ENCODE measurements at regions not wholly inside any gene's neighbourhood (a gene's known extent, or its start where the extent isn't known, plus 50 kb on each side); places are given as distances from the start of the nearest gene placed in this dataset.

- DNase-seq = no peak
- H2AK5ac ChIP-seq (ENCODE audit: low read length) = no peak overlapping the region
- no peak overlapping the region for H4K5ac ChIP-seq (ENCODE audit: low read length)
- H3K18ac ChIP-seq (ENCODE audit: low read length) = no peak overlapping the region
- no peaks in the 10 kb centered on the region for H3K27me3 ChIP-seq (ENCODE audit: insufficient read depth, low read length, poor library complexity)
- no peak overlapping the region for H3K4ac ChIP-seq (ENCODE audit: low read depth, low read length)
- no peak overlapping the region for H3K4me2 ChIP-seq (ENCODE audit: low read length)
- no peak overlapping the region for H3K4me3 ChIP-seq (ENCODE audit: low read length)
- H3K79me2 ChIP-seq (ENCODE audit: control insufficient read depth, insufficient read depth, low read length) = no peaks in the 10 kb centered on the region
- H3K56ac ChIP-seq (ENCODE audit: low read length) = no peak overlapping the region
- H3K36me3 ChIP-seq (ENCODE audit: control insufficient read depth, insufficient read depth, low read length) = no peaks in the 10 kb centered on the region
- no peak overlapping the region for H3K27ac ChIP-seq (ENCODE audit: low read depth, low read length)
- no peak overlapping the region for H3K9ac ChIP-seq (ENCODE audit: low read length)
- no peak overlapping the region for H3K23ac ChIP-seq (ENCODE audit: low read length)
- no peak overlapping the region for H2BK120ac ChIP-seq (ENCODE audit: low read depth, low read length)
- H3K4me1 ChIP-seq (ENCODE audit: control insufficient read depth, low read depth, low read length) = no peaks in the 10 kb centered on the region
- H2BK15ac ChIP-seq (replicated peaks; ENCODE audit: low read depth) = no peak overlapping the region
- H3K79me1 ChIP-seq (ENCODE audit: low read length) = no peaks in the 10 kb centered on the region
- no peak overlapping the region for H4K8ac ChIP-seq (ENCODE audit: low read depth, low read length)
- no peak overlapping the region for H2BK5ac ChIP-seq (ENCODE audit: low read length)
- no CpG with 5 or more reads among the region's 2 CpGs for WGBS (ENCODE audit: extremely low coverage, insufficient coverage, low lambda C conversion rate)
Observed at GRCh38 chr21:23780326-23780725, 1827.0 kb downstream of the MRPL39 start.

GRCh38 chr21:23743821-23744220, 1863.5 kb downstream of the MRPL39 start:
- no peak overlapping the region for H3K56ac ChIP-seq (ENCODE audit: low read length)
- H3K4ac ChIP-seq (ENCODE audit: low read depth, low read length) = no peak overlapping the region
- WGBS (ENCODE audit: extremely low coverage, insufficient coverage, low lambda C conversion rate) = no CpG with 5 or more reads among the region's 2 CpGs
- no peak overlapping the region for H2BK120ac ChIP-seq (ENCODE audit: low read depth, low read length)
- no peak overlapping the region for H3K9ac ChIP-seq (ENCODE audit: low read length)
- H4K8ac ChIP-seq (ENCODE audit: low read depth, low read length) = no peak overlapping the region
- H3K4me3 ChIP-seq (ENCODE audit: low read length) = no peak overlapping the region
- H3K4me1 ChIP-seq (ENCODE audit: control insufficient read depth, low read depth, low read length) = no peaks in the 10 kb centered on the region
- no peaks in the 10 kb centered on the region for H3K79me2 ChIP-seq (ENCODE audit: control insufficient read depth, insufficient read depth, low read length)
- H2BK15ac ChIP-seq (replicated peaks; ENCODE audit: low read depth) = no peak overlapping the region
- no peak overlapping the region for H2AK5ac ChIP-seq (ENCODE audit: low read length)
- H3K23ac ChIP-seq (ENCODE audit: low read length) = no peak overlapping the region
- H3K36me3 ChIP-seq (ENCODE audit: control insufficient read depth, insufficient read depth, low read length) = no peaks in the 10 kb centered on the region
- H3K27ac ChIP-seq (ENCODE audit: low read depth, low read length) = no peak overlapping the region
- H3K18ac ChIP-seq (ENCODE audit: low read length) = no peak overlapping the region
- no peaks in the 10 kb centered on the region for H3K27me3 ChIP-seq (ENCODE audit: insufficient read depth, low read length, poor library complexity)
- H4K5ac ChIP-seq (ENCODE audit: low read length) = no peak overlapping the region
- no peak overlapping the region for H2BK5ac ChIP-seq (ENCODE audit: low read length)
- no peak overlapping the region for H3K4me2 ChIP-seq (ENCODE audit: low read length)
- DNase-seq = no peak
- H3K79me1 ChIP-seq (ENCODE audit: low read length) = no peaks in the 10 kb centered on the region

DNA sequence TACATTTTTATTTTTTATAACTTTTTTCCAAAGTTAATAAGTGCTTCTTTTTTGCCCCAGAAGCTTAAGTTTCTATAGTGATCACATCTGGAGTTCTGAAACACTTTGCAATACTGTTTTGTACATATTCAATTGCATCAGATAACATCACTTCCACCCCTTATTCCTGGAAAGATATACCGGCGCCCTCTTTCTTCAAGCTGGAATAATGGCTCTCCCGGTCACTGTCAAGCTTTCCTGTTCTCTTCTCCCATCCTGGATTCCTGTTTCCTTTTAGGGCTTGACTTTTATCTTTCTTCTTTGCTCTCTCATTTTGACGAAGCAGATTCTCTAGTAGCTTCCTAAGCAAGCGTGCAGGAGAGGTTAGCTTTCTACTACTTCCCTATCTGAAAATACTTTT, 1866.8 kb downstream of the MRPL39 start:
- no CpG with 5 or more reads among the region's 5 CpGs for WGBS (ENCODE audit: extremely low coverage, insufficient coverage, low lambda C conversion rate)
- no peak overlapping the region for H3K4me3 ChIP-seq (ENCODE audit: low read length)
- no peak overlapping the region for H4K5ac ChIP-seq (ENCODE audit: low read length)
- no peaks in the 10 kb centered on the region for H3K36me3 ChIP-seq (ENCODE audit: control insufficient read depth, insufficient read depth, low read length)
- DNase-seq = peak; percentile 22
- H2AK5ac ChIP-seq (ENCODE audit: low read length) = no peak overlapping the region
- H2BK120ac ChIP-seq (ENCODE audit: low read depth, low read length) = no peak overlapping the region
- H3K9ac ChIP-seq (ENCODE audit: low read length) = no peak overlapping the region
- H3K4me1 ChIP-seq (ENCODE audit: control insufficient read depth, low read depth, low read length) = no peaks in the 10 kb centered on the region
- no peak overlapping the region for H4K8ac ChIP-seq (ENCODE audit: low read depth, low read length)
- no peaks in the 10 kb centered on the region for H3K79me2 ChIP-seq (ENCODE audit: control insufficient read depth, insufficient read depth, low read length)
- no peak overlapping the region for H3K4ac ChIP-seq (ENCODE audit: low read depth, low read length)
- no peak overlapping the region for H3K18ac ChIP-seq (ENCODE audit: low read length)
- no peak overlapping the region for H3K4me2 ChIP-seq (ENCODE audit: low read length)
- H3K23ac ChIP-seq (ENCODE audit: low read length) = no peak overlapping the region
- no peak overlapping the region for H3K56ac ChIP-seq (ENCODE audit: low read length)
- H3K79me1 ChIP-seq (ENCODE audit: low read length) = no peaks in the 10 kb centered on the region
- no peak overlapping the region for H2BK5ac ChIP-seq (ENCODE audit: low read length)
- no peak overlapping the region for H3K27ac ChIP-seq (ENCODE audit: low read depth, low read length)
- no peaks in the 10 kb centered on the region for H3K27me3 ChIP-seq (ENCODE audit: insufficient read depth, low read length, poor library complexity)
- no peak overlapping the region for H2BK15ac ChIP-seq (replicated peaks; ENCODE audit: low read depth)

DNA sequence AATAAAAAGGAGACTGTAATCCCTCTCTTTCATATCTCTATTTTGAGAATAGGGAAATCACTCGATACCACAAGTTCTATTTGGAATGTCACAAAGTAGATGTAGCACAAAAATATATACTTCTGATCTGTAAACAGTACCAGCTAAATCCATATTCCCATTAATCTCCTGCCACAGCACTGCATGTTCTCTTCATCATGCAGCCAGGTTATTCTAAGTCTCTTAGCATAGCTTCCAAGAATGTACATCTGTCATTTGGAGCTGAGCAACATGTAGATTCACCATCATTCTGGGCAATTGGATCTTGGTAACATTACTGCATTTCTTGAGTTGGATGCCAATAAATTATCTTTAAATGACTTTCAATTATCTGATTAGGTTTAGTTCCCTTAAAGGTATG, 1874.5 kb downstream of the MRPL39 start:
- Histone ChIP-seq H3K18ac (ENCODE audit: low read length) (no peak overlapping the region), H4K5ac (ENCODE audit: low read length) (no peak overlapping the region), H3K4ac (ENCODE audit: low read depth, low read length) (no peak overlapping the region), H3K4me1 (ENCODE audit: control insufficient read depth, low read depth, low read length) (no peaks in the 10 kb centered on the region), H3K4me3 (ENCODE audit: low read length) (no peak overlapping the region), H3K79me1 (ENCODE audit: low read length) (no peaks in the 10 kb centered on the region), H3K9ac (ENCODE audit: low read length) (no peak overlapping the region), H3K27ac (ENCODE audit: low read depth, low read length) (no peak overlapping the region), H2AK5ac (ENCODE audit: low read length) (no peak overlapping the region), H2BK15ac (replicated peaks; ENCODE audit: low read depth) (no peak overlapping the region), H3K4me2 (ENCODE audit: low read length) (no peak overlapping the region), H4K8ac (ENCODE audit: low read depth, low read length) (no peak overlapping the region), H3K56ac (ENCODE audit: low read length) (no peak overlapping the region), H3K79me2 (ENCODE audit: control insufficient read depth, insufficient read depth, low read length) (no peaks in the 10 kb centered on the region), H3K36me3 (ENCODE audit: control insufficient read depth, insufficient read depth, low read length) (no peaks in the 10 kb centered on the region), H3K23ac (ENCODE audit: low read length) (no peak overlapping the region), H3K27me3 (ENCODE audit: insufficient read depth, low read length, poor library complexity) (no peaks in the 10 kb centered on the region), H2BK5ac (ENCODE audit: low read length) (no peak overlapping the region), H2BK120ac (ENCODE audit: low read depth, low read length) (no peak overlapping the region)
- DNase-seq = no peak
- WGBS (ENCODE audit: extremely low coverage, insufficient coverage, low lambda C conversion rate) = no CpG with 5 or more reads among the region's 1 CpG

- H3K27ac ChIP-seq (ENCODE audit: low read depth, low read length) = no peak overlapping the region
- H2BK120ac ChIP-seq (ENCODE audit: low read depth, low read length) = no peak overlapping the region
- H3K36me3 ChIP-seq (ENCODE audit: control insufficient read depth, insufficient read depth, low read length) = no peaks in the 10 kb centered on the region
- no peaks in the 10 kb centered on the region for H3K4me1 ChIP-seq (ENCODE audit: control insufficient read depth, low read depth, low read length)
- H3K56ac ChIP-seq (ENCODE audit: low read length) = no peak overlapping the region
- no peak overlapping the region for H4K5ac ChIP-seq (ENCODE audit: low read length)
- no CpG with 5 or more reads among the region's 2 CpGs for WGBS (ENCODE audit: extremely low coverage, insufficient coverage, low lambda C conversion rate)
- no peak for DNase-seq
- H3K4ac ChIP-seq (ENCODE audit: low read depth, low read length) = no peak overlapping the region
- H3K23ac ChIP-seq (ENCODE audit: low read length) = no peak overlapping the region
- H2AK5ac ChIP-seq (ENCODE audit: low read length) = no peak overlapping the region
- no peak overlapping the region for H3K4me2 ChIP-seq (ENCODE audit: low read length)
- no peak overlapping the region for H2BK15ac ChIP-seq (replicated peaks; ENCODE audit: low read depth)
- H3K4me3 ChIP-seq (ENCODE audit: low read length) = no peak overlapping the region
- H4K8ac ChIP-seq (ENCODE audit: low read depth, low read length) = no peak overlapping the region
- H3K79me2 ChIP-seq (ENCODE audit: control insufficient read depth, insufficient read depth, low read length) = no peaks in the 10 kb centered on the region
- no peak overlapping the region for H3K18ac ChIP-seq (ENCODE audit: low read length)
- no peak overlapping the region for H2BK5ac ChIP-seq (ENCODE audit: low read length)
- H3K79me1 ChIP-seq (ENCODE audit: low read length) = no peaks in the 10 kb centered on the region
- H3K27me3 ChIP-seq (ENCODE audit: insufficient read depth, low read length, poor library complexity) = no peaks in the 10 kb centered on the region
- H3K9ac ChIP-seq (ENCODE audit: low read length) = no peak overlapping the region
Observed at GRCh38 chr21:23729331-23729730, 1878.0 kb downstream of the MRPL39 start.

- Histone ChIP-seq H3K23ac (ENCODE audit: low read length) (no peak overlapping the region), H3K27ac (ENCODE audit: low read depth, low read length) (no peak overlapping the region), H3K27me3 (ENCODE audit: insufficient read depth, low read length, poor library complexity) (no peaks in the 10 kb centered on the region), H3K79me2 (ENCODE audit: control insufficient read depth, insufficient read depth, low read length) (no peaks in the 10 kb centered on the region), H2AK5ac (ENCODE audit: low read length) (no peak overlapping the region), H2BK120ac (ENCODE audit: low read depth, low read length) (no peak overlapping the region), H2BK15ac (replicated peaks; ENCODE audit: low read depth) (no peak overlapping the region), H3K18ac (ENCODE audit: low read length) (no peak overlapping the region), H4K5ac (ENCODE audit: low read length) (no peak overlapping the region), H2BK5ac (ENCODE audit: low read length) (no peak overlapping the region), H3K56ac (ENCODE audit: low read length) (no peak overlapping the region), H3K4me3 (ENCODE audit: low read length) (no peak overlapping the region), H3K9ac (ENCODE audit: low read length) (no peak overlapping the region), H3K4ac (ENCODE audit: low read depth, low read length) (no peak overlapping the region), H3K4me2 (ENCODE audit: low read length) (no peak overlapping the region), H3K79me1 (ENCODE audit: low read length) (no peaks in the 10 kb centered on the region), H3K36me3 (ENCODE audit: control insufficient read depth, insufficient read depth, low read length) (no peaks in the 10 kb centered on the region), H3K4me1 (ENCODE audit: control insufficient read depth, low read depth, low read length) (no peaks in the 10 kb centered on the region), H4K8ac (ENCODE audit: low read depth, low read length) (no peak overlapping the region)
- no CpG with 5 or more reads among the region's 3 CpGs for WGBS (ENCODE audit: extremely low coverage, insufficient coverage, low lambda C conversion rate)
- DNase-seq = peak; percentile 59
Observed at GRCh38 chr21:23725576-23725975, 1881.7 kb downstream of the MRPL39 start.
